ENCODE measurements at regions not wholly inside any gene's neighbourhood (a gene's known extent, or its start where the extent isn't known, plus 50 kb on each side); places are given as distances from the start of the nearest gene placed in this dataset.

GRCh38 chr2:18271370-18272147 is 288.9 kb downstream of the RDH14 start:
- Histone ChIP-seq H2AFZ (ENCODE audit: control insufficient read depth, low read length) (no peak overlapping the region), H3K9me3 (ENCODE audit: control insufficient read depth, low read depth, low read length) (no peaks in the 10 kb centered on the region), H3K79me2 (ENCODE audit: control insufficient read depth, insufficient read depth, low read length) (no peaks in the 10 kb centered on the region), H3K4me3 (ENCODE audit: control insufficient read depth in 2 of 3, extremely low read depth in 1 of 3, insufficient read depth in 2 of 3, low read depth in 1 of 3, low read length in 3 of 3) (no peak overlapping the region), H3K27ac (ENCODE audit: control insufficient read depth, insufficient read depth, low read length) (no peak overlapping the region), H3K9me1 (ENCODE audit: control insufficient read depth, extremely low read depth, insufficient read depth, low read length) (no peaks in the 10 kb centered on the region), H3K27me3 (ENCODE audit: control insufficient read depth, extremely low read depth, insufficient read depth, low read length) (no peaks in the 10 kb centered on the region), H3K4me2 (ENCODE audit: control insufficient read depth, extremely low read depth, insufficient read depth, low read depth, low read length) (no peak overlapping the region), H3K9ac (ENCODE audit: control insufficient read depth, extremely low read depth, insufficient read depth, low read length) (no peak overlapping the region), H3K36me3 (ENCODE audit: control insufficient read depth in 2 of 2, extremely low read depth in 1 of 2, insufficient read depth in 2 of 2, low read length in 2 of 2) (no peaks in the 10 kb centered on the region), H4K20me1 (ENCODE audit: control insufficient read depth, extremely low read depth, insufficient read depth, low read length) (no peaks in the 10 kb centered on the region), H3K4me1 (ENCODE audit: control insufficient read depth, extremely low read depth, insufficient read depth, low read length) (no peaks in the 10 kb centered on the region)
- TF ChIP-seq, protein P1, sequence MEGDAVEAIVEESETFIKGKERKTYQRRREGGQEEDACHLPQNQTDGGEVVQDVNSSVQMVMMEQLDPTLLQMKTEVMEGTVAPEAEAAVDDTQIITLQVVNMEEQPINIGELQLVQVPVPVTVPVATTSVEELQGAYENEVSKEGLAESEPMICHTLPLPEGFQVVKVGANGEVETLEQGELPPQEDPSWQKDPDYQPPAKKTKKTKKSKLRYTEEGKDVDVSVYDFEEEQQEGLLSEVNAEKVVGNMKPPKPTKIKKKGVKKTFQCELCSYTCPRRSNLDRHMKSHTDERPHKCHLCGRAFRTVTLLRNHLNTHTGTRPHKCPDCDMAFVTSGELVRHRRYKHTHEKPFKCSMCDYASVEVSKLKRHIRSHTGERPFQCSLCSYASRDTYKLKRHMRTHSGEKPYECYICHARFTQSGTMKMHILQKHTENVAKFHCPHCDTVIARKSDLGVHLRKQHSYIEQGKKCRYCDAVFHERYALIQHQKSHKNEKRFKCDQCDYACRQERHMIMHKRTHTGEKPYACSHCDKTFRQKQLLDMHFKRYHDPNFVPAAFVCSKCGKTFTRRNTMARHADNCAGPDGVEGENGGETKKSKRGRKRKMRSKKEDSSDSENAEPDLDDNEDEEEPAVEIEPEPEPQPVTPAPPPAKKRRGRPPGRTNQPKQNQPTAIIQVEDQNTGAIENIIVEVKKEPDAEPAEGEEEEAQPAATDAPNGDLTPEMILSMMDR (optimal IDR thresholded peaks at IDR 0.05 in 1 of 3, IDR thresholded peaks at IDR 0.05 in 1 of 3, conservative IDR thresholded peaks at IDR 0.05 in 1 of 3; ENCODE audit: extremely low read depth in 1 of 3, insufficient read depth in 2 of 3, low read length in 3 of 3), result no peak
- TF ChIP-seq EZH2 (IDR thresholded peaks at IDR 0.05; ENCODE audit: low read length), result no peak
- DNase-seq (ENCODE audit: low read depth, low spot score), result no peak
- FAIRE-seq, result no peak
- dilution Hi-C loops (cut with MboI; ENCODE audit: extremely low pct_ligation_motif_present, low sequenced_read_pairs), result no loop called here

GRCh38 chr2:18268400-18268799 is 292.1 kb downstream of the RDH14 start:
- H3K4me1 ChIP-seq (ENCODE audit: control insufficient read depth, extremely low read depth, insufficient read depth, low read length), result no peaks in the 10 kb centered on the region
- dilution Hi-C loops (cut with MboI; ENCODE audit: extremely low pct_ligation_motif_present, low sequenced_read_pairs), result no loop called here
- no peak overlapping the region for H3K9ac ChIP-seq (ENCODE audit: control insufficient read depth, extremely low read depth, insufficient read depth, low read length)
- H2AFZ ChIP-seq (ENCODE audit: control insufficient read depth, low read length), result no peak overlapping the region
- DNase-seq (ENCODE audit: low read depth, low spot score) (no peak), FAIRE-seq (no peak)
- TF ChIP-seq, protein P1 (optimal IDR thresholded peaks at IDR 0.05 in 1 of 3, IDR thresholded peaks at IDR 0.05 in 1 of 3, conservative IDR thresholded peaks at IDR 0.05 in 1 of 3; ENCODE audit: extremely low read depth in 1 of 3, insufficient read depth in 2 of 3, low read length in 3 of 3), result no peak
- no peak for TF ChIP-seq EZH2 (IDR thresholded peaks at IDR 0.05; ENCODE audit: low read length)
- H3K4me3 ChIP-seq (ENCODE audit: control insufficient read depth in 2 of 3, extremely low read depth in 1 of 3, insufficient read depth in 2 of 3, low read depth in 1 of 3, low read length in 3 of 3), result no peak overlapping the region
- no peaks in the 10 kb centered on the region for H3K79me2 ChIP-seq (ENCODE audit: control insufficient read depth, insufficient read depth, low read length)
- H3K9me3 ChIP-seq (ENCODE audit: control insufficient read depth, low read depth, low read length), result no peaks in the 10 kb centered on the region
- H4K20me1 ChIP-seq (ENCODE audit: control insufficient read depth, extremely low read depth, insufficient read depth, low read length), result no peaks in the 10 kb centered on the region
- H3K27ac ChIP-seq (ENCODE audit: control insufficient read depth, insufficient read depth, low read length), result no peak overlapping the region
- no peaks in the 10 kb centered on the region for H3K27me3 ChIP-seq (ENCODE audit: control insufficient read depth, extremely low read depth, insufficient read depth, low read length)
- H3K9me1 ChIP-seq (ENCODE audit: control insufficient read depth, extremely low read depth, insufficient read depth, low read length), result no peaks in the 10 kb centered on the region
- no peak overlapping the region for H3K4me2 ChIP-seq (ENCODE audit: control insufficient read depth, extremely low read depth, insufficient read depth, low read depth, low read length)
- H3K36me3 ChIP-seq (ENCODE audit: control insufficient read depth in 2 of 2, extremely low read depth in 1 of 2, insufficient read depth in 2 of 2, low read length in 2 of 2), result no peaks in the 10 kb centered on the region

Measured in keratinocyte (primary cell).